GM12892 (cell line): ENCODE measurements at regions not wholly inside any gene's neighbourhood (a gene's known extent, or its start where the extent isn't known, plus 50 kb on each side); places are given as distances from the start of the nearest gene placed in this dataset.

Experiments
- POLR2A ChIP-seq: IDR thresholded peaks from 2 replicates; pipeline ENCODE4 v1.6.1; 2011; ENCODE audit warnings: low read depth, low read length, control low read depth
- POLR2AphosphoS5 ChIP-seq: IDR thresholded peaks from 2 replicates; pipeline ENCODE4 v1.6.1; 2011; ENCODE audit warnings: low read depth, low read length, control low read depth
- TAF1 ChIP-seq: IDR thresholded peaks from 2 replicates; pipeline ENCODE4 v1.6.1; 2011; ENCODE audit warnings: low read depth, mild to moderate bottlenecking, control low read depth, low read length, borderline replicate concordance

- TF ChIP-seq POLR2AphosphoS5 (no peak), TAF1 (no peak), POLR2A (no peak)
Measured at GRCh38 chr12:105876396-105876927, 262.3 kb downstream of the NUAK1 start.
